Kidney (tissue), 13 donors: ENCODE measurements at regions not wholly inside any gene's neighbourhood (a gene's known extent, or its start where the extent isn't known, plus 50 kb on each side); places are given as distances from the start of the nearest gene placed in this dataset.

Experiments used
- DNase-seq, 5 donors: peaks; one replicate each; pipeline ENCODE4 v3.0.0-alpha.2; 2013 to 2020
- FAIRE-seq: peaks from 2 replicates; lab custom pipeline; 2012; peaks lifted over from hg19 to GRCh38; lab: Jason Lieb, UNC
- H3K27ac ChIP-seq, 2 donors: one replicate each; pipeline ENCODE4 v1.7.0; 2013; ENCODE audit warnings: low read depth in 2 of 2, low read length in 2 of 2, inconsistent platforms in 1 of 2
- H3K27me3 ChIP-seq: one replicate; pipeline ENCODE4 v1.7.1; 2013; ENCODE audit warnings: low read length, inconsistent platforms; ENCODE audit not compliant: control insufficient read depth, insufficient read depth
- H3K36me3 ChIP-seq, 3 donors: one replicate each; pipeline versions ENCODE4 v1.7.0 to v1.7.1; 2013; ENCODE audit warnings: low read length in 3 of 3, control low read depth in 1 of 3, inconsistent platforms in 1 of 3; ENCODE audit not compliant: insufficient read depth in 3 of 3, control insufficient read depth in 2 of 3
- H3K4me1 ChIP-seq, 3 donors: one replicate each; pipeline versions ENCODE4 v1.7.0 to v1.7.1; 2013; ENCODE audit warnings: low read length in 3 of 3, inconsistent platforms in 1 of 3, low read depth in 1 of 3; ENCODE audit not compliant: control insufficient read depth in 2 of 3, insufficient read depth in 2 of 3
- H3K4me3 ChIP-seq, 3 donors: one replicate each; pipeline versions ENCODE4 v1.7.0 to v1.8.1; 2013; ENCODE audit warnings: low read length in 3 of 3, control low read depth in 1 of 3, inconsistent platforms in 1 of 3
- H3K9ac ChIP-seq, 3 donors: one replicate each; pipeline versions ENCODE4 v1.7.0 to v1.7.1; 2013; ENCODE audit warnings: low read length in 3 of 3, control low read depth in 1 of 3, inconsistent platforms in 1 of 3
- H3K9me3 ChIP-seq, 3 donors: one replicate each; pipeline versions ENCODE4 v1.7.0 to v1.7.1; 2013; ENCODE audit warnings: low read length in 3 of 3, control low read depth in 1 of 3, inconsistent platforms in 1 of 3; ENCODE audit not compliant: control insufficient read depth in 2 of 3, insufficient read depth in 1 of 3
- CTCF ChIP-seq: IDR thresholded peaks from 3 replicates; pipeline ENCODE4 v1.5.1; 2012; ENCODE audit warnings: mild to moderate bottlenecking, moderate library complexity, borderline replicate concordance; ENCODE audit not compliant: insufficient read depth; ENCODE audit errors: extremely low read depth
- intact Hi-C: fragments of 100-400 bp; cut with DNase I; formaldehyde crosslinking; loops from one replicate; pipeline ENCODE4 v1.11.1; 2022
- donor health status: control.
- donor health status: control.
- donor health status: control.
- donor health status: control.
- donor health status: control.
- donor health status: DM: yes; HTN: yes; CAD: no.
- donor health status: Normal renal cell carcinoma (clear cell type).

- no peak for FAIRE-seq
- DNase-seq, result peak in 1 of 5 donors; percentile 44
Observed at GRCh38 chr10:44195112-44196007, 189.5 kb downstream of the CXCL12 start.

GRCh38 chr10:44194435-44194834 lies 190.5 kb downstream of the CXCL12 start:
- Histone ChIP-seq H3K9me3 (peaks cover 0 to 5% (median 0%) of the 10 kb centered on the region in 3 donors), H3K27ac (no peak overlapping the region), H3K4me1 (peaks cover 0 to 3% (median 0%) of the 10 kb centered on the region in 3 donors), H3K36me3 (no peaks in the 10 kb centered on the region), H3K4me3 (no peak overlapping the region), H3K9ac (no peak overlapping the region), H3K27me3 (no peaks in the 10 kb centered on the region)
- DNase-seq (no peak), FAIRE-seq (no peak)
- TF ChIP-seq CTCF, result no peak
- intact Hi-C loops, result no loop called here

More at GRCh38 chr10:44195112-44196007, 189.5 kb downstream of the CXCL12 start:
- H3K27ac ChIP-seq, result no peak overlapping the region
- no peak overlapping the region for H3K9ac ChIP-seq
- no peak overlapping the region for H3K4me3 ChIP-seq
- H3K4me1 ChIP-seq, result peaks cover 0 to 3% (median 0%) of the 10 kb centered on the region in 3 donors
- no peak for TF ChIP-seq CTCF
- no peaks in the 10 kb centered on the region for H3K27me3 ChIP-seq
- intact Hi-C loops, result no loop called here
- peaks cover 0 to 5% (median 0%) of the 10 kb centered on the region in 3 donors for H3K9me3 ChIP-seq
- no peaks in the 10 kb centered on the region for H3K36me3 ChIP-seq

- intact Hi-C loops, result no loop called here
- Histone ChIP-seq H3K27ac (no peak overlapping the region), H3K27me3 (no peaks in the 10 kb centered on the region), H3K4me3 (no peak overlapping the region), H3K4me1 (no peaks in the 10 kb centered on the region), H3K36me3 (no peaks in the 10 kb centered on the region), H3K9me3 (peaks cover 0 to 5% (median 0%) of the 10 kb centered on the region in 3 donors), H3K9ac (no peak overlapping the region)
- no peak for DNase-seq
- no peak for TF ChIP-seq CTCF
- no peak for FAIRE-seq
Observed at GRCh38 chr10:44193567-44194220, 191.2 kb downstream of the CXCL12 start.
